ENCODE measurements at regions not wholly inside any gene's neighbourhood (a gene's known extent, or its start where the extent isn't known, plus 50 kb on each side); places are given as distances from the start of the nearest gene placed in this dataset.

GRCh38 chr15:69593488-69593887, 140.9 kb downstream of the RPLP1 start:
- TF ChIP-seq CTCF (conservative IDR thresholded peaks at IDR 0.05; ENCODE audit: low read length): no peak
- TF ChIP-seq EZH2phosphoT487 (IDR thresholded peaks at IDR 0.05; ENCODE audit: borderline replicate concordance, low read depth, low read length): no peak
